Colonic mucosa (tissue), 4 donors: ENCODE measurements at regions not wholly inside any gene's neighbourhood (a gene's known extent, or its start where the extent isn't known, plus 50 kb on each side); places are given as distances from the start of the nearest gene placed in this dataset.

Experiments
- DNase-seq: peaks from one replicate; pipeline ENCODE4 v3.0.0-alpha.2; 2020
- H3K27ac ChIP-seq: fragments of 200-600 bp; one replicate; pipeline ENCODE4 v1.8.0; 2021
- H3K27me3 ChIP-seq: fragments of 200-600 bp; one replicate; pipeline ENCODE4 v1.8.0; 2021
- H3K36me3 ChIP-seq: fragments of 200-600 bp; one replicate; pipeline ENCODE4 v1.8.0; 2021
- H3K4me1 ChIP-seq: fragments of 200-600 bp; one replicate; pipeline ENCODE4 v1.8.0; 2021; ENCODE audit warnings: mild to moderate bottlenecking
- H3K4me3 ChIP-seq: fragments of 200-600 bp; one replicate; pipeline ENCODE4 v1.8.0; 2021
- H3K9ac ChIP-seq, 2 donors: one replicate each; pipeline ENCODE4 v1.7.0; 2013; ENCODE audit warnings: control low read depth in 2 of 2, low read depth in 2 of 2, low read length in 2 of 2
- H3K9me3 ChIP-seq: fragments of 200-600 bp; one replicate; pipeline ENCODE4 v1.8.0; 2021
- CTCF ChIP-seq: fragments of 200-600 bp; IDR thresholded peaks from one replicate; pipeline ENCODE4 v1.8.0; 2022; ENCODE audit warnings: antibody characterized with exemption, mild to moderate bottlenecking
- intact Hi-C: fragments of 100-400 bp; cut with DNase I; formaldehyde crosslinking; loops from one replicate; pipeline ENCODE4 v1.14.1; 2022
- donor health status: healthy.
- donor health status: DM: no; HTN: no; CAD: no.
- donor health status: DM: no; HTN: no; CAD: no.

GRCh38 chr11:134634897-134635831 is 223.1 kb upstream of the B3GAT1 start:
- Histone ChIP-seq H3K27ac (no peak overlapping the region), H3K9me3 (no peaks in the 10 kb centered on the region), H3K4me1 (no peaks in the 10 kb centered on the region), H3K36me3 (no peaks in the 10 kb centered on the region), H3K27me3 (no peaks in the 10 kb centered on the region), H3K4me3 (no peak overlapping the region), H3K9ac (no peak overlapping the region)
- intact Hi-C loops: no loop called here
- no peak for TF ChIP-seq CTCF
- DNase-seq: no peak

GRCh38 chr11:134633276-134633675 is 221.2 kb upstream of the B3GAT1 start:
- H3K9ac ChIP-seq: no peak overlapping the region
- no peaks in the 10 kb centered on the region for H3K27me3 ChIP-seq
- H3K4me1 ChIP-seq: no peaks in the 10 kb centered on the region
- no peaks in the 10 kb centered on the region for H3K36me3 ChIP-seq
- H3K27ac ChIP-seq: no peak overlapping the region
- intact Hi-C loops: no loop called here
- H3K9me3 ChIP-seq: no peaks in the 10 kb centered on the region
- no peak for DNase-seq
- H3K4me3 ChIP-seq: no peak overlapping the region
- TF ChIP-seq CTCF: no peak

GRCh38 chr11:134632347-134633119 is 220.5 kb upstream of the B3GAT1 start:
- intact Hi-C loops: no loop called here
- DNase-seq: no peak

GRCh38 chr11:134630861-134631260 is 218.8 kb upstream of the B3GAT1 start:
- H3K9ac ChIP-seq: no peak overlapping the region
- no peaks in the 10 kb centered on the region for H3K9me3 ChIP-seq
- H3K4me1 ChIP-seq: no peaks in the 10 kb centered on the region
- H3K27ac ChIP-seq: no peak overlapping the region
- intact Hi-C loops: no loop called here
- H3K4me3 ChIP-seq: no peak overlapping the region
- no peak for DNase-seq
- no peaks in the 10 kb centered on the region for H3K27me3 ChIP-seq
- H3K36me3 ChIP-seq: no peaks in the 10 kb centered on the region
- TF ChIP-seq CTCF: no peak

More at GRCh38 chr11:134632347-134633119, 220.5 kb upstream of the B3GAT1 start:
- no peak overlapping the region for H3K9ac ChIP-seq
- no peaks in the 10 kb centered on the region for H3K27me3 ChIP-seq
- no peaks in the 10 kb centered on the region for H3K9me3 ChIP-seq
- H3K36me3 ChIP-seq: no peaks in the 10 kb centered on the region
- TF ChIP-seq CTCF: no peak
- no peak overlapping the region for H3K4me3 ChIP-seq
- H3K4me1 ChIP-seq: no peaks in the 10 kb centered on the region
- no peak overlapping the region for H3K27ac ChIP-seq

GRCh38 chr11:134628426-134628825 is 216.4 kb upstream of the B3GAT1 start:
- Histone ChIP-seq H3K27ac (no peak overlapping the region), H3K4me3 (no peak overlapping the region), H3K27me3 (no peaks in the 10 kb centered on the region), H3K9me3 (no peaks in the 10 kb centered on the region), H3K4me1 (no peaks in the 10 kb centered on the region), H3K36me3 (no peaks in the 10 kb centered on the region), H3K9ac (no peak overlapping the region)
- no peak for DNase-seq
- no peak for TF ChIP-seq CTCF
- intact Hi-C loops: no loop called here
